ENCODE measurements at regions not wholly inside any gene's neighbourhood (a gene's known extent, or its start where the extent isn't known, plus 50 kb on each side); places are given as distances from the start of the nearest gene placed in this dataset.
"Not testable (repeated sequence)": the region's sequence is repeated elsewhere in the genome, so short reads cannot be mapped to it uniquely, and the experiment has no call there.

- not testable (repeated sequence) for DNase-seq (ENCODE audit: low spot score)
Observed at GRCh38 chr12:131214936-131215335, 261.2 kb downstream of the ADGRD1 start.

GRCh38 chr12:131216587-131216986 is 262.9 kb downstream of the ADGRD1 start:
- DNase-seq (ENCODE audit: low spot score): not testable (repeated sequence)

- DNase-seq (ENCODE audit: low spot score): no peak
Observed at GRCh38 chr12:131217024-131217586, 263.4 kb downstream of the ADGRD1 start.

- no peak for DNase-seq (ENCODE audit: low spot score)
Observed at GRCh38 chr12:131218026-131218922, 264.6 kb downstream of the ADGRD1 start.

DNA sequence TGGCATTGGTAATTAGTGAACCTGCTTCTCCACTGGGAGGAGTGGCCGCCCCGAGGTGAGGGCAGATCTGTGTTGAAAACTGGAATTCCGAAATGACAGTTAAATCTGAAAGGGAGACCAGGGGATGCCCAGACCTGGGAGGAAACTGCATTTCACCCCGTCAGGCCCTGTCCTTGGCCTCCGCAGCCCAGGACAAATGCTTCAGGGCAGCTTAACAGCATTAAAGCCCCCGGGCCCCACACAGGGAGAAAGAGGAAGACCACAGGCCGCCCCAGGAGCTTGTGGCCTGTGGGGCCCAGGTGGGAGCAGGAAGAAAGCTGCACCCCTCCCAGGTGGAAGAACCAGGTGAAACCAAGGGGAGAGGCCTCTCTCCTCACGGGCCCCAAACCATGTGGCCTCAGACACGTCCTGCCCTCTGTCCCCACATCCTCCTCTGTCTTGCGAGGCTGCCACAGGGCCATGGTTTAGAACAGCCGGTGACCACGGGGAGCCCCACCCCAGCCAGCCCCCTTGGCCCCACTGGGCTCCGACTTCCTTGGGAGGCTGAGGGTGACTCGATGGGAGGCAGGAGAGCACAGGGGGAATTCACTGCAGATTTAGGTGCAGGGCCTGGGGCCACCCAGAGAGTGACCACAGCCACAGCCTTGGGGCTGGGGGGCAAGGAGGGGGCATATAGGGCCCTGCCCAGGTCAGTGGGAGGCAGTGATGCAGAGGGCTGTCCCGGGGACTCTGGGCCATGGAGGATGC is 265.4 kb downstream of the ADGRD1 start:
- no peak for DNase-seq (ENCODE audit: low spot score)

DNA sequence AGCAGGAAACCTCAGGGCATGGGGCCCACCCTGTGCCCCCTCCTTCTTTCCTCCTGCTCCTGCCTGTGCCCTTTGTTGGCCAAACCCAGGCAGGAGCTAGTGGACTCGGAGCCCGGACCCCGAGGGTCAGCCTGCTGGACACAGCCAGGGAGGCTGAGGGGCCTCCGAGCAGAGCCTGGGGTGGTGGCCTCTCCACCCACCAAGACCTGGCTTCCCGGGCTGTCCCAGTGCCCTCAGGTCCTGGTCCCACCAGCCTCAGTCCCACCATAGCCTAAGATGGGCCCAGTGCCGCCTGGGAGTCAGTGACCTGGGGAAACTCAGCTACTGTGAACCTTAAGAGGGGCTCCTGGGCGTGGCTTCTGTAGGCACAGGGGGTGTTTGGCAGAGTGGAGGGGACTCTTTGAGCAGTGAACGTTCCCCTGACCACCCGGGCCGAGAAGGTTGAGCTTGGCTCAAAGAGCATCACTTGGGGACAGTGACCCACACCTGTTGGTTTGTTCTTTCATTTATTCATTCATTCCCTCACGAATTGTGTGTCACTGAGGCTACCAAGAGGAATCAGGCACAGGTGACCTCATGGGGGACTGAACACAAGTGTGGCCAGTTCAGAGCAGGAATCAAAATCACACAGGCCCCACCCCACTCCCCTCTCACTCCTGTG is 266.1 kb downstream of the ADGRD1 start:
- DNase-seq (ENCODE audit: low spot score): no peak

DNA sequence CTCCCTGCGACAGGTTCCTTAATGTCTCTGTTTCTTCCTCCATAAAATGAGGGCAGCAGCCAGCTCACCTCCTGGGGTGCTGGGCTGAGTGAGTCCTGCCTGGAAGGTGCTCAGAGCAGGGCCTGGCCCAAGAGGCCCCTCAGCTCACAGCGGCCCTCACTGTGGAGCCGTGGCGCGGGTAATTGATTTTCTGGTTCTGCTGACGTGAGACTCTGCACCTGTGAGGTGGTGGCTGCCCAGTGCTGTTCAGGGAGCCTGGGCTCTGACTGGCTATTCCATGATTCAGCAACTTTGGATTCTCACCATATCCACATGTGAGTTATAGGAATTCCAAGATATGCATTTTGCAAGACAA is 266.6 kb downstream of the ADGRD1 start:
- DNase-seq (ENCODE audit: low spot score): no peak

DNA sequence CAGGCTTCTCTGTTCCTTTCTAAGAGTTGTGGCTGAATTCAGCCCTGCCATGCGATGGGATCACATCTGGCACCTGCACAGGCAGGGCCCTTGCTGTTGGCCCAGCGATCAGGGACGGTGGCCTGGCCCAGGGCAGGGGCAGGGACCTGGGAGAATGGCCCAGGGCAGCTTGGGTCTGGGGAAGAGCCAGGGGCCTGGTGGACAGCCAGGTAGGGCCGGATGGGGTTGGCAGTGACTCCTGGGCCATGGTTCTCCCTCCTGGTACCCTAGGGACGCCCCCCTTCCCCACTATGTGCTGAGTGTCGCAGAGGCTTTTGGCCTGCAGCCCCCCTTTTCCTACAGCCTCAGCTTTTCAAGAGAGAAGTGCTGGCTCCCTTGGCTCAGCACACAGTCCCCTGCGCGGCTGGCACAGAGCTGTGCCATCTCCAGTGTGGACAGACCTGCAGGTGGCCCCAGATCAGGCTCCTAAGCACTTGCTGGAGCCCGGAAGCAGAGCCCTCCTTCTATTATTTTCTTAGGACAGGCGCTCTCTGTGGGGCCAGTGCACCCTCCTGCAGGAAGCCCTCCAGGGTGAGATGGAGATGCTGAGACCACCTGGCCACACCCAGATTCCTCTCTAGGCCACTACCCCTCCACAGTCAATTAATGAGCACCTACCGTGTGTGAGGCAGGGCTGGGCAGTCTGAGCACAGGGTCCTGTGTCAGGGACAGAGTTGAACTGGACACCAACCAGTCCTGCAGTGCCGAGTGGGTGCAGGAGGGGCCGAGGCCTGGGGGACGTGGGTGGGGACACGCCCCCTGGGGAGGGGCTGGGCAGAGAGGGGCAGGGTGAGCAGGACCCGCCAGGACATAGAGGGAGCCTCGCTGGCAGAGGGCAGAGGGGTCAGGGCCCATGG is 267.6 kb downstream of the ADGRD1 start:
- DNase-seq (ENCODE audit: low spot score): no peak

GRCh38 chr12:131221957-131222328 is 268.2 kb downstream of the ADGRD1 start:
- DNase-seq (ENCODE audit: low spot score): no peak

- no peak for DNase-seq (ENCODE audit: low spot score)
Observed at GRCh38 chr12:131222329-131223139, 268.8 kb downstream of the ADGRD1 start.

DNA sequence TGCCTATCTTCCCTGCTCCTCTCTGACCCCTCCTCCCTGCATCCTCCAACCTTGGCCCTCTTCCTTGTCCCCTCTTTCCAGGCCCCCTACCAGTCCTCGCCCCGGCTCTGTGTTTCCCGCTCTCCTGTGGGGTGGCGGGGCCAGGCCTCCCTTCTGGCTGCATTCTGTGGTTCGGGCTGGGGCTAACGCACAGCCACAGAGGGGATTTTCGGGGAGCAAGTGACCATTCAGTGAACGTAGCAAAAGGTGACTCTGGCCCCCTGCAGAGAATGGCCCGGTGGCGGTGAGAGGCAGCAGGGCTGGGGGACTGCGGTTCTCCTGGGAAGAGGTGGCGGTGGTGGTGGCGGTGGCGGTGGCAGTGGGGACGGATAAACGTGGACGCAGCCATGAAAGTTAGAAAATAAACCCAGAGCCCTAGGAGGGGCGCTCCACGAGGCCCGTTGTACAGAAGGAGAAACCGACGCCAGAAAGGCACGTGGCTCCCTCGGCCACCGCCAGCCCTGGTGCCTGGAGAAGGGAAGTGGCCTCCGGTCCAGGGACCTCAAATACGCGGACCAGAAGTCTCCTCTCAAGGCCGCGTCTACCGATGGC is 269.6 kb downstream of the ADGRD1 start:
- no peak for DNase-seq (ENCODE audit: low spot score)

DNA sequence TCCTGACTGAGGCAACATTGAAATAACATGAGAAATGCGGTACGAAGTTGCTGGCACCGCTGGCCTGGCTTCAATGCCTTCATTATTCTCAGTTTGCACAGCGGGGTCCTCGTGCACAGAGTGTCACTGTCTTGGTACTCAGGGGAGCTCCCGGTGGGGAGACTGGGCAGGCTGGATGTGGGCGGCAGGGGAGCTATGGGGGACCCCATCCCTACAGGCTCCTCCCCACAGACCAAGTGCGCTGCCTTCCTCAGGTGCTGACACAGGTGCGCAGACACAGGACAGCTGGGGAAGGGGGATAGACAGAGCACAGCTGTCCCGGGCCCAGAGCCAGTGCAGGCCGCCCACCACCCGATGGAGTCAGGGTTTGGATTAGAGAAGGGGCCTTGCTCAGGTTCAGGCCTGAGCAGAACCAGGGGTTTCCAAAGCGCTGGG is 270.1 kb downstream of the ADGRD1 start:
- no peak for DNase-seq (ENCODE audit: low spot score)

DNA sequence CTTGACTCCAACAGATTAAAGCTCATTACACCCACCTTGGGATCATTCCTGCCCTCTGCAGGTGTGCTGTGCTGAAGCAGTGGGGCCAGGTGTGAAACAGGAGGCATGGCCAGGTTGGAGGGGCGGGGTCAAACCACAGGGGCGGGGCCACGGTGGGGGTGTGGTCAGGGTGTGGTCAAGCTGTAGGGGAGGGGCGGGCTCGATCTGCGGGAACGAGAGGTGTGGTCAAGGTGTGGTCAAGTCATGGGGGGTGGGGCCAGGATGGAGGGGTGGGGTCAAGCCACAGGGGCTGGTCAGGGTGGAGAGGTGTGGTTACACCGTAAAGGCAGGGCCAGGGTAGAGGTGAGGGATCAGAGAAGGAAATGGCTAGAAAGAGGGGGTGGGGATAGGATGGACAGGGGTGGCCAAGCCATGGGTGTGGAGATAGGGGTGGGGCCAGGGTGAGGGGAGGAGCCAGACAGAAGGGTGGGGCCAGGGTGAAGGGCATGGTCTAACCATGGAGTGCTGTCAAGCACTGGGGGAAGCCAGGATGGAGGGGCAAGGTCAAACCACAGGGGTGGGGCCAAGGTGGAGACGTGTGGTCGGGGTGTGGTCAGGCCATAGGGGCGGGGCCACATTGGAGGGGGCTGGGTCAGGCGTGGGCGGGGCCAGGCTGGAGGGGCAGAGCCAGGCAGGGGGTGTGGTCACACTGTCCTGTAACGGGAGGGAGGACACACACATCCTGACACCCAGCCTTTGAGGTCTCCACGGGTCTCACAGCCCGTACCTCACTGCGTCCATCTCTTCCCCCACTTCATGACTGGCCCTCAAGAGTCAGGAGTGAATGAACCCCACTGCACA is 270.7 kb downstream of the ADGRD1 start:
- DNase-seq (ENCODE audit: low spot score): not testable (repeated sequence)

DNA sequence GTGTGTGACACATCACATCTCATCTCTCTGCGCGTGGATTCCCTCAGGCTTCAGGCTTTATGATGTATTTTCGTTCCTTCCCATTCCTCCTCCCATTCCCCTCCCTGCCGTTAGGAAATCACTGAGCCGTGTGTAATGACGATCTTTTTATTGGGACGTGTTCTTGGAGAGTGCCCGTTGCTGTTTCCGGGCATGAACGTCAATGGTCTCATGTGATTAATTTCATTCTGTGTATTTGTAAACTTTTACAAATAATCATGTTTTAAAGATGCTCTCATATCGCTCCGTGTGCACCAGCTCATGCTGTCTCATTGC is 271.3 kb downstream of the ADGRD1 start:
- not testable (repeated sequence) for DNase-seq (ENCODE audit: low spot score)

- DNase-seq (ENCODE audit: low spot score): no peak
Observed at GRCh38 chr12:131226345-131227265, 272.9 kb downstream of the ADGRD1 start.

DNA sequence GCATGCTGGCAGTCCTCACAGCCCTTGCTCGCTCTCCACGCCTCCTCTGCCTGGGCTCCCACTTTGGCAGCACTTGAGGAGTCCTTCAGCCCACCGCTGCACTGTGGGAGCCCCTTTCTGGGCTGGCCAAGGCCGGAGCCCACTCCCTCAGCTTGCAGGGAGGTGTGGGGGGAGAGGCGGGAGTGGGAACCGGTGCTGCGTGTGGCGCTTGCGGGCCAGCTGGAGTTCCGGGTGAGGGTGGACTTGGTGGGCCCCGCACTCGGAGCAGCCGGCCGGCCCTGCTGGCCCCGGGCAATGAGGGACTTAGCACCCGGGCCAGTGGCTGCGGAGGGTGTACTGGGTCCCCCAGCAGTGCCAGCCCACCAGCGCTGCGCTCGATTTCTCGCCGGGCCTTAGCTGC is 273.9 kb downstream of the ADGRD1 start:
- DNase-seq (ENCODE audit: low spot score): not testable (repeated sequence)

GRCh38 chr12:131229079-131229425 is 275.3 kb downstream of the ADGRD1 start:
- DNase-seq (ENCODE audit: low spot score): not testable (repeated sequence)

Measured in AG20443 (cell line).